ENCODE measurements at regions not wholly inside any gene's neighbourhood (a gene's known extent, or its start where the extent isn't known, plus 50 kb on each side); places are given as distances from the start of the nearest gene placed in this dataset.

GRCh38 chr2:134134313-134134706, 119.6 kb upstream of the MGAT5 start:
- BruUV-seq (replicated peaks): no TSS peak
- H3K27me3 ChIP-seq (replicated peaks; ENCODE audit: insufficient read depth, low read depth, low read length, poor library complexity): no peaks in the 10 kb centered on the region
- DNase-seq (ENCODE audit: low spot score): no peak
- no peaks in the 10 kb centered on the region for H3K9me3 ChIP-seq (ENCODE audit: low read depth, low read length, poor library complexity, severe bottlenecking)
- no peak overlapping the region for H3K27ac ChIP-seq (ENCODE audit: low read depth, low read length, poor library complexity, severe bottlenecking)
- ChIA-PET CTCF (no interaction called here), POLR2A (ENCODE audit: low non-redundant PET) (no interaction called here)
- no peak overlapping the region for H3K4me3 ChIP-seq (ENCODE audit: low read depth, low read length, poor library complexity, severe bottlenecking)
- no peaks in the 10 kb centered on the region for H3K36me3 ChIP-seq (ENCODE audit: insufficient read depth, low read length, poor library complexity, severe bottlenecking)
- H3K4me1 ChIP-seq (ENCODE audit: insufficient read depth, low read length, poor library complexity, severe bottlenecking): peaks cover 11% of the 10 kb centered on the region
- intact Hi-C loops (cut with micrococcal nuclease; ENCODE audit: unreplicated experiment): no loop called here
- TF ChIP-seq EZH2 (IDR thresholded peaks at IDR 0.05; ENCODE audit: borderline replicate concordance, low read depth, low read length, poor library complexity, severe bottlenecking) (no peak), CTCF (conservative IDR thresholded peaks at IDR 0.05; ENCODE audit: low read depth, low read length) (no peak)

- Histone ChIP-seq H3K27me3 (replicated peaks; ENCODE audit: insufficient read depth, low read depth, low read length, poor library complexity) (no peaks in the 10 kb centered on the region), H3K4me1 (ENCODE audit: insufficient read depth, low read length, poor library complexity, severe bottlenecking) (peaks cover 11% of the 10 kb centered on the region), H3K4me3 (ENCODE audit: low read depth, low read length, poor library complexity, severe bottlenecking) (no peak overlapping the region), H3K27ac (ENCODE audit: low read depth, low read length, poor library complexity, severe bottlenecking) (no peak overlapping the region), H3K9me3 (ENCODE audit: low read depth, low read length, poor library complexity, severe bottlenecking) (no peaks in the 10 kb centered on the region), H3K36me3 (ENCODE audit: insufficient read depth, low read length, poor library complexity, severe bottlenecking) (no peaks in the 10 kb centered on the region)
- POLR2A ChIA-PET (ENCODE audit: low non-redundant PET): no interaction called here
- CTCF ChIA-PET: interaction anchor here (0.7 kb wide), 1 partner anchor 16 kb away, joined by 3 read pairs; no protein-coding TSS in a partner anchor
- intact Hi-C loops (cut with micrococcal nuclease; ENCODE audit: unreplicated experiment): no loop called here
- TF ChIP-seq EZH2 (IDR thresholded peaks at IDR 0.05; ENCODE audit: borderline replicate concordance, low read depth, low read length, poor library complexity, severe bottlenecking) (no peak), CTCF (conservative IDR thresholded peaks at IDR 0.05; ENCODE audit: low read depth, low read length) (no peak)
- no TSS peak for BruUV-seq (replicated peaks)
- DNase-seq (ENCODE audit: low spot score): no peak
These were observed 119.0 kb upstream of the MGAT5 start for GRCh38 chr2:134134827-134135226.

- no peak for DNase-seq (ENCODE audit: low spot score)
- TF ChIP-seq CTCF (conservative IDR thresholded peaks at IDR 0.05; ENCODE audit: low read depth, low read length) (no peak), EZH2 (IDR thresholded peaks at IDR 0.05; ENCODE audit: borderline replicate concordance, low read depth, low read length, poor library complexity, severe bottlenecking) (no peak)
- no peak overlapping the region for H3K27ac ChIP-seq (ENCODE audit: low read depth, low read length, poor library complexity, severe bottlenecking)
- peaks cover 11% of the 10 kb centered on the region for H3K4me1 ChIP-seq (ENCODE audit: insufficient read depth, low read length, poor library complexity, severe bottlenecking)
- H3K36me3 ChIP-seq (ENCODE audit: insufficient read depth, low read length, poor library complexity, severe bottlenecking): no peaks in the 10 kb centered on the region
- H3K9me3 ChIP-seq (ENCODE audit: low read depth, low read length, poor library complexity, severe bottlenecking): no peaks in the 10 kb centered on the region
- ChIA-PET POLR2A (ENCODE audit: low non-redundant PET) (no interaction called here), CTCF (no interaction called here)
- no peaks in the 10 kb centered on the region for H3K27me3 ChIP-seq (replicated peaks; ENCODE audit: insufficient read depth, low read depth, low read length, poor library complexity)
- H3K4me3 ChIP-seq (ENCODE audit: low read depth, low read length, poor library complexity, severe bottlenecking): no peak overlapping the region
- BruUV-seq (replicated peaks): no TSS peak
- intact Hi-C loops (cut with micrococcal nuclease; ENCODE audit: unreplicated experiment): no loop called here
These were observed 118.1 kb upstream of the MGAT5 start for GRCh38 chr2:134135793-134136192.

Measured in A673 (cell line).